ENCODE measurements at regions not wholly inside any gene's neighbourhood (a gene's known extent, or its start where the extent isn't known, plus 50 kb on each side); places are given as distances from the start of the nearest gene placed in this dataset.

GRCh38 chr13:67588607-67589006, 358.5 kb upstream of the PCDH9 start:
- no peaks in the 10 kb centered on the region for H3K27me3 Mint-ChIP-seq (ENCODE audit: insufficient read depth, low read depth)
- Histone ChIP-seq H3K9me3 (ENCODE audit: low read depth) (no peaks in the 10 kb centered on the region), H2AFZ (replicated peaks) (no peak overlapping the region), H3K4me2 (no peak overlapping the region), H3K4me3 (no peak overlapping the region), H3K79me2 (ENCODE audit: low read depth) (no peaks in the 10 kb centered on the region), H3K27ac (no peak overlapping the region), H3K4me1 (no peaks in the 10 kb centered on the region), H3K9ac (no peak overlapping the region), H3K36me3 (no peaks in the 10 kb centered on the region), H4K20me1 (ENCODE audit: low read depth) (no peaks in the 10 kb centered on the region), H3F3A (ENCODE audit: low read depth) (no peaks in the 10 kb centered on the region), H3K27me3 (no peaks in the 10 kb centered on the region)
- H3K36me3 Mint-ChIP-seq: no peaks in the 10 kb centered on the region
- H3K4me1 Mint-ChIP-seq: no peaks in the 10 kb centered on the region
- TF ChIP-seq EZH2phosphoT487 (IDR thresholded peaks at IDR 0.05) (no peak), EZH2 (IDR thresholded peaks at IDR 0.05) (no peak)
- TF ChIP-seq, protein P1, sequence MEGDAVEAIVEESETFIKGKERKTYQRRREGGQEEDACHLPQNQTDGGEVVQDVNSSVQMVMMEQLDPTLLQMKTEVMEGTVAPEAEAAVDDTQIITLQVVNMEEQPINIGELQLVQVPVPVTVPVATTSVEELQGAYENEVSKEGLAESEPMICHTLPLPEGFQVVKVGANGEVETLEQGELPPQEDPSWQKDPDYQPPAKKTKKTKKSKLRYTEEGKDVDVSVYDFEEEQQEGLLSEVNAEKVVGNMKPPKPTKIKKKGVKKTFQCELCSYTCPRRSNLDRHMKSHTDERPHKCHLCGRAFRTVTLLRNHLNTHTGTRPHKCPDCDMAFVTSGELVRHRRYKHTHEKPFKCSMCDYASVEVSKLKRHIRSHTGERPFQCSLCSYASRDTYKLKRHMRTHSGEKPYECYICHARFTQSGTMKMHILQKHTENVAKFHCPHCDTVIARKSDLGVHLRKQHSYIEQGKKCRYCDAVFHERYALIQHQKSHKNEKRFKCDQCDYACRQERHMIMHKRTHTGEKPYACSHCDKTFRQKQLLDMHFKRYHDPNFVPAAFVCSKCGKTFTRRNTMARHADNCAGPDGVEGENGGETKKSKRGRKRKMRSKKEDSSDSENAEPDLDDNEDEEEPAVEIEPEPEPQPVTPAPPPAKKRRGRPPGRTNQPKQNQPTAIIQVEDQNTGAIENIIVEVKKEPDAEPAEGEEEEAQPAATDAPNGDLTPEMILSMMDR (IDR thresholded peaks at IDR 0.05): no peak
- no peak overlapping the region for H3K27ac Mint-ChIP-seq
- H3K4me3 Mint-ChIP-seq: no peak overlapping the region
- peaks cover 2% of the 10 kb centered on the region for H3K9me3 Mint-ChIP-seq
- no peak for DNase-seq (ENCODE audit: low spot score)

DNA sequence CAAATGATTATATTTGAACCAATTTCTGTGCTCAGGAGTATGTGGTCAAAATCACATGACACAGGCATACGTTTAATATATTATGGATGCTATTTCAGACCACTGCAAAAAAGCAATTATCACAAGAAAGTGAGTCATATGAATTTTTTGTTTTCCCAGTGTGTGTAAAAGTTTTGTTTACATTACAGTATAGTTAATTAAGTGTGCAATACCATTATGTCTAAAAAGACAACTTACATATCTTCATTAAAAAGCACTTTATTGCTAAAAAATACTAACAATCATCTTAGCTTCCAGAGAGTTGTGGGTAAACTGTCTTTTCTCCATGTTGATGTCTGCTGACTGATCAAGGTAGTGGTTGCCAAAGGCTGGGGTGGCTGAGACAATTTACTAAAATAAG, 347.2 kb upstream of the PCDH9 start:
- TF ChIP-seq EZH2phosphoT487 (IDR thresholded peaks at IDR 0.05) (no peak), EZH2 (IDR thresholded peaks at IDR 0.05) (no peak)
- TF ChIP-seq, protein P1 (IDR thresholded peaks at IDR 0.05): no peak
- Histone ChIP-seq H3K4me3 (no peak overlapping the region), H3K27ac (no peak overlapping the region), H3F3A (ENCODE audit: low read depth) (no peaks in the 10 kb centered on the region), H3K27me3 (no peaks in the 10 kb centered on the region), H4K20me1 (ENCODE audit: low read depth) (no peaks in the 10 kb centered on the region), H3K4me2 (no peak overlapping the region), H3K79me2 (ENCODE audit: low read depth) (no peaks in the 10 kb centered on the region), H3K9me3 (ENCODE audit: low read depth) (no peaks in the 10 kb centered on the region), H2AFZ (replicated peaks) (no peak overlapping the region), H3K36me3 (no peaks in the 10 kb centered on the region), H3K4me1 (no peaks in the 10 kb centered on the region), H3K9ac (no peak overlapping the region)
- DNase-seq (ENCODE audit: low spot score): no peak
- no peaks in the 10 kb centered on the region for H3K36me3 Mint-ChIP-seq
- H3K4me1 Mint-ChIP-seq: no peaks in the 10 kb centered on the region
- H3K4me3 Mint-ChIP-seq: no peak overlapping the region
- H3K27ac Mint-ChIP-seq: no peak overlapping the region
- H3K9me3 Mint-ChIP-seq: no peaks in the 10 kb centered on the region
- no peaks in the 10 kb centered on the region for H3K27me3 Mint-ChIP-seq (ENCODE audit: insufficient read depth, low read depth)

GRCh38 chr13:67574320-67575233, 344.4 kb upstream of the PCDH9 start:
- no peaks in the 10 kb centered on the region for H3K4me1 Mint-ChIP-seq
- DNase-seq (ENCODE audit: low spot score): no peak
- no peak overlapping the region for H3K4me3 Mint-ChIP-seq
- no peaks in the 10 kb centered on the region for H3F3A ChIP-seq (ENCODE audit: low read depth)
- no peaks in the 10 kb centered on the region for H4K20me1 ChIP-seq (ENCODE audit: low read depth)
- no peaks in the 10 kb centered on the region for H3K9me3 Mint-ChIP-seq
- no peak overlapping the region for H3K27ac Mint-ChIP-seq
- H3K4me1 ChIP-seq: no peaks in the 10 kb centered on the region
- no peaks in the 10 kb centered on the region for H3K79me2 ChIP-seq (ENCODE audit: low read depth)
- no peak for TF ChIP-seq EZH2phosphoT487 (IDR thresholded peaks at IDR 0.05)
- TF ChIP-seq EZH2 (IDR thresholded peaks at IDR 0.05): no peak
- TF ChIP-seq, protein P1 (IDR thresholded peaks at IDR 0.05): no peak
- H3K36me3 ChIP-seq: no peaks in the 10 kb centered on the region
- no peak overlapping the region for H3K4me3 ChIP-seq
- no peak overlapping the region for H2AFZ ChIP-seq (replicated peaks)
- H3K27ac ChIP-seq: no peak overlapping the region
- no peak overlapping the region for H3K9ac ChIP-seq
- no peaks in the 10 kb centered on the region for H3K27me3 Mint-ChIP-seq (ENCODE audit: insufficient read depth, low read depth)
- H3K27me3 ChIP-seq: no peaks in the 10 kb centered on the region
- no peaks in the 10 kb centered on the region for H3K36me3 Mint-ChIP-seq
- H3K4me2 ChIP-seq: no peak overlapping the region
- H3K9me3 ChIP-seq (ENCODE audit: low read depth): no peaks in the 10 kb centered on the region

Measured in neural progenitor cell (in vitro differentiated cells).